ENCODE measurements at regions not wholly inside any gene's neighbourhood (a gene's known extent, or its start where the extent isn't known, plus 50 kb on each side); places are given as distances from the start of the nearest gene placed in this dataset.

GRCh38 chr21:25361765-25362164, 245.5 kb downstream of the MRPL39 start:
- no peaks in the 10 kb centered on the region for H3K27me3 ChIP-seq (ENCODE audit: insufficient read depth, low read depth)
- no peaks in the 10 kb centered on the region for H4K20me1 ChIP-seq (ENCODE audit: insufficient read depth)
- H3K36me3 ChIP-seq (ENCODE audit: insufficient read depth): no peaks in the 10 kb centered on the region
- H3K4me3 ChIP-seq (IDR thresholded peaks at IDR 0.05; ENCODE audit: insufficient read depth, low read depth, low read length): no peak overlapping the region
- H2AFZ ChIP-seq (ENCODE audit: low read depth): no peak overlapping the region
- H3K4me2 ChIP-seq: no peak overlapping the region
- H3K79me2 ChIP-seq (ENCODE audit: insufficient read depth, low read depth): no peaks in the 10 kb centered on the region
- no peak for TF ChIP-seq CTCF (conservative IDR thresholded peaks at IDR 0.05; ENCODE audit: low read depth, low read length)
- no peak overlapping the region for H3K27ac ChIP-seq
- H3K9ac ChIP-seq: no peak overlapping the region
- H3K4me1 ChIP-seq (ENCODE audit: low read depth, poor library complexity, severe bottlenecking): no peaks in the 10 kb centered on the region

GRCh38 chr21:25361097-25361496, 246.2 kb downstream of the MRPL39 start:
- no peaks in the 10 kb centered on the region for H3K4me1 ChIP-seq (ENCODE audit: low read depth, poor library complexity, severe bottlenecking)
- H3K79me2 ChIP-seq (ENCODE audit: insufficient read depth, low read depth): no peaks in the 10 kb centered on the region
- no peak for TF ChIP-seq CTCF (conservative IDR thresholded peaks at IDR 0.05; ENCODE audit: low read depth, low read length)
- H3K27me3 ChIP-seq (ENCODE audit: insufficient read depth, low read depth): no peaks in the 10 kb centered on the region
- no peak overlapping the region for H2AFZ ChIP-seq (ENCODE audit: low read depth)
- H4K20me1 ChIP-seq (ENCODE audit: insufficient read depth): no peaks in the 10 kb centered on the region
- H3K36me3 ChIP-seq (ENCODE audit: insufficient read depth): no peaks in the 10 kb centered on the region
- H3K27ac ChIP-seq: no peak overlapping the region
- H3K9ac ChIP-seq: no peak overlapping the region
- H3K4me2 ChIP-seq: no peak overlapping the region
- no peak overlapping the region for H3K4me3 ChIP-seq (IDR thresholded peaks at IDR 0.05; ENCODE audit: insufficient read depth, low read depth, low read length)

GRCh38 chr21:25360593-25360992, 246.7 kb downstream of the MRPL39 start:
- H3K4me2 ChIP-seq: no peak overlapping the region
- no peaks in the 10 kb centered on the region for H3K36me3 ChIP-seq (ENCODE audit: insufficient read depth)
- no peak overlapping the region for H2AFZ ChIP-seq (ENCODE audit: low read depth)
- H3K9ac ChIP-seq: no peak overlapping the region
- peak; percentile 27; the same call in 1 of the 2 replicates for TF ChIP-seq CTCF (conservative IDR thresholded peaks at IDR 0.05; ENCODE audit: low read depth, low read length)
- no peak overlapping the region for H3K4me3 ChIP-seq (IDR thresholded peaks at IDR 0.05; ENCODE audit: insufficient read depth, low read depth, low read length)
- H3K79me2 ChIP-seq (ENCODE audit: insufficient read depth, low read depth): no peaks in the 10 kb centered on the region
- no peak overlapping the region for H3K27ac ChIP-seq
- no peaks in the 10 kb centered on the region for H3K27me3 ChIP-seq (ENCODE audit: insufficient read depth, low read depth)
- no peaks in the 10 kb centered on the region for H3K4me1 ChIP-seq (ENCODE audit: low read depth, poor library complexity, severe bottlenecking)
- H4K20me1 ChIP-seq (ENCODE audit: insufficient read depth): no peaks in the 10 kb centered on the region

GRCh38 chr21:25359724-25360123, 247.6 kb downstream of the MRPL39 start:
- Histone ChIP-seq H3K4me3 (IDR thresholded peaks at IDR 0.05; ENCODE audit: insufficient read depth, low read depth, low read length) (no peak overlapping the region), H3K4me1 (ENCODE audit: low read depth, poor library complexity, severe bottlenecking) (no peaks in the 10 kb centered on the region), H2AFZ (ENCODE audit: low read depth) (no peak overlapping the region), H3K36me3 (ENCODE audit: insufficient read depth) (no peaks in the 10 kb centered on the region), H3K4me2 (no peak overlapping the region), H3K27me3 (ENCODE audit: insufficient read depth, low read depth) (no peaks in the 10 kb centered on the region), H3K9ac (no peak overlapping the region), H4K20me1 (ENCODE audit: insufficient read depth) (no peaks in the 10 kb centered on the region), H3K27ac (no peak overlapping the region), H3K79me2 (ENCODE audit: insufficient read depth, low read depth) (no peaks in the 10 kb centered on the region)
- TF ChIP-seq CTCF (conservative IDR thresholded peaks at IDR 0.05; ENCODE audit: low read depth, low read length): no peak
